IMR-90 (cell line): ENCODE measurements at regions not wholly inside any gene's neighbourhood (a gene's known extent, or its start where the extent isn't known, plus 50 kb on each side); places are given as distances from the start of the nearest gene placed in this dataset.

Source experiments
- ATAC-seq: fragments of 200-7000 bp; cut with Tn5 transposase; 2 replicates; pipeline ENCODE4 v1.9.1; 2020; ENCODE audit warnings: low read depth, mild to moderate bottlenecking, moderate library complexity
- BruUV-seq: library from RNA; stranded (reverse); fragments of 400-500 nt; replicated peaks from 2 replicates; lab custom pipeline; 2021; lab: Mats Ljungman, UMichigan
- CTCF ChIA-PET: fragments of 300-600 bp; formaldehyde crosslinking; extraction: SDS; loops from one replicate; lab custom pipeline; 2021; ENCODE audit warnings: antibody characterized with exemption; lab: Yijun Ruan, JAX
- POLR2A ChIA-PET: fragments of 300-600 bp; sonication (Branson Sonifier 250); formaldehyde crosslinking; loops from one replicate; lab custom pipeline; 2022; ENCODE audit warnings: antibody characterized with exemption; ENCODE audit not compliant: unreplicated experiment; lab: Charles Lee
- DNase-seq: peaks from one replicate; pipeline ENCODE4 v3.0.0; 2013
- H2AFZ ChIP-seq: replicated peaks from 2 replicates; pipeline ENCODE3; 2013; ENCODE audit warnings: low read length, mild to moderate bottlenecking; ENCODE audit not compliant: poor library complexity
- H2AK5ac ChIP-seq: 2 replicates; pipeline ENCODE4 v1.6.1; 2013; ENCODE audit warnings: low read depth, low read length, inconsistent platforms
- H2AK9ac ChIP-seq: replicated peaks from 2 replicates; pipeline ENCODE3; 2013; ENCODE audit warnings: mild to moderate bottlenecking, low read depth, low read length, moderate library complexity; ENCODE audit not compliant: poor library complexity
- H2BK120ac ChIP-seq: 2 replicates; pipeline ENCODE4 v1.6.1; 2013; ENCODE audit warnings: low read depth, low read length, inconsistent platforms
- H2BK15ac ChIP-seq: 3 replicates; pipeline ENCODE4 v1.6.1; 2013; ENCODE audit warnings: low read depth, low read length, inconsistent platforms
- H2BK20ac ChIP-seq: 2 replicates; pipeline ENCODE4 v1.6.1; 2013; ENCODE audit warnings: low read depth, mild to moderate bottlenecking, inconsistent platforms, low read length, moderate library complexity
- H2BK5ac ChIP-seq: 2 replicates; pipeline ENCODE4 v1.6.1; 2013; ENCODE audit warnings: mild to moderate bottlenecking, low read depth, low read length, inconsistent platforms; ENCODE audit not compliant: poor library complexity, severe bottlenecking
- H3K14ac ChIP-seq: replicated peaks from 2 replicates; pipeline ENCODE4 v1.6.1; 2013; ENCODE audit warnings: low read depth, low read length, inconsistent platforms
- H3K18ac ChIP-seq: 2 replicates; pipeline ENCODE4 v1.6.1; 2013; ENCODE audit warnings: low read depth, low read length, control low read depth
- H3K23ac ChIP-seq: 2 replicates; pipeline ENCODE4 v1.6.1; 2013; ENCODE audit warnings: low read depth, low read length, inconsistent platforms
- H3K27ac ChIP-seq: 2 replicates; pipeline ENCODE4 v1.5.1; 2013; ENCODE audit warnings: mild to moderate bottlenecking, control low read depth, low read length; ENCODE audit not compliant: insufficient read depth
- H3K27me3 ChIP-seq: 2 replicates; pipeline ENCODE4 v1.6.1; 2013; ENCODE audit warnings: low read length; ENCODE audit not compliant: control insufficient read depth, insufficient read depth
- H3K36me3 ChIP-seq: 2 replicates; pipeline ENCODE4 v1.6.1; 2013; ENCODE audit warnings: low read length, mixed read lengths; ENCODE audit not compliant: control insufficient read depth, insufficient read depth
- H3K4ac ChIP-seq: 2 replicates; pipeline ENCODE4 v1.6.1; 2013; ENCODE audit warnings: low read depth, low read length, inconsistent platforms
- H3K4me1 ChIP-seq: 2 replicates; pipeline ENCODE4 v1.6.1; 2013; ENCODE audit warnings: low read length, mixed read lengths; ENCODE audit not compliant: control insufficient read depth, insufficient read depth
- H3K4me2 ChIP-seq: 2 replicates; pipeline ENCODE4 v1.6.1; 2013; ENCODE audit warnings: low read depth, mild to moderate bottlenecking, control low read depth, low read length, moderate library complexity
- H3K4me3 ChIP-seq: 2 replicates; pipeline ENCODE4 v1.5.1; 2013; ENCODE audit warnings: low read depth, mild to moderate bottlenecking, control low read depth, low read length, moderate library complexity; ENCODE audit not compliant: insufficient read depth
- H3K56ac ChIP-seq: 2 replicates; pipeline ENCODE4 v1.6.1; 2013; ENCODE audit warnings: low read length, inconsistent platforms; ENCODE audit not compliant: insufficient read depth; ENCODE audit errors: extremely low read depth
- H3K79me1 ChIP-seq, 2 experiments: 2 replicates each; pipeline ENCODE4 v1.6.1; 2013; ENCODE audit warnings: low read length in 2 of 2, inconsistent platforms in 1 of 2, low read depth in 1 of 2
- H3K9ac ChIP-seq: 2 replicates; pipeline ENCODE4 v1.6.1; 2013; ENCODE audit warnings: low read depth, low read length, control low read depth
- H3K9me1 ChIP-seq: 2 replicates; pipeline ENCODE4 v1.6.1; 2013; ENCODE audit warnings: low read length, inconsistent platforms; ENCODE audit not compliant: insufficient read depth
- H3K9me3 ChIP-seq: 2 replicates; pipeline ENCODE4 v1.6.1; 2013; ENCODE audit warnings: low read length; ENCODE audit not compliant: control insufficient read depth, insufficient read depth
- H4K20me1 ChIP-seq: 2 replicates; pipeline ENCODE4 v1.6.1; 2013; ENCODE audit warnings: low read length, inconsistent platforms; ENCODE audit not compliant: insufficient read depth
- H4K5ac ChIP-seq: 2 replicates; pipeline ENCODE4 v1.6.1; 2013; ENCODE audit warnings: mild to moderate bottlenecking, low read depth, low read length, control low read depth
- H4K8ac ChIP-seq, 2 experiments: 2 replicates each; pipeline ENCODE4 v1.6.1; 2013; ENCODE audit warnings: low read depth in 2 of 2, low read length in 2 of 2, control low read depth in 1 of 2, inconsistent platforms in 1 of 2
- H4K91ac ChIP-seq: 2 replicates; pipeline ENCODE4 v1.6.1; 2013; ENCODE audit warnings: low read depth, low read length, inconsistent platforms; ENCODE audit not compliant: insufficient read depth
- CEBPB ChIP-seq: IDR thresholded peaks from 2 replicates; pipeline ENCODE4 v1.6.1; 2012; ENCODE audit warnings: low read depth, low read length, improper control_type of control experiment
- CTCF ChIP-seq: conservative IDR thresholded peaks from 2 replicates; pipeline ENCODE4 v1.5.1; 2012; ENCODE audit warnings: mild to moderate bottlenecking, low read depth, low read length, improper control_type of control experiment
- ELK1 ChIP-seq: fragments of 150-350 bp; IDR thresholded peaks from 2 replicates; pipeline ENCODE4 v1.6.1; 2016; ENCODE audit warnings: low read depth, mild to moderate bottlenecking, low read length, moderate library complexity, borderline replicate concordance
- FOS ChIP-seq: fragments of 150-350 bp; IDR thresholded peaks from 2 replicates; pipeline ENCODE4 v1.6.1; 2016; ENCODE audit warnings: low read depth, low read length
- MAFK ChIP-seq: IDR thresholded peaks from 2 replicates; pipeline ENCODE4 v1.6.1; 2012; ENCODE audit warnings: low read depth, low read length, improper control_type of control experiment
- MAZ ChIP-seq: IDR thresholded peaks from 2 replicates; pipeline ENCODE4 v1.6.1; 2012; ENCODE audit warnings: low read depth, mild to moderate bottlenecking, low read length, improper control_type of control experiment, moderate library complexity, borderline replicate concordance
- MXI1 ChIP-seq: IDR thresholded peaks from 2 replicates; pipeline ENCODE4 v1.6.1; 2012; ENCODE audit warnings: low read depth, mild to moderate bottlenecking, low read length, moderate library complexity, borderline replicate concordance
- POLR2A ChIP-seq: IDR thresholded peaks from 2 replicates; pipeline ENCODE4 v1.6.1; 2012; ENCODE audit warnings: mild to moderate bottlenecking, low read depth, low read length
- RAD21 ChIP-seq: IDR thresholded peaks from 2 replicates; pipeline ENCODE4 v1.6.1; 2012; ENCODE audit warnings: low read length, improper control_type of control experiment
- RCOR1 ChIP-seq: IDR thresholded peaks from 2 replicates; pipeline ENCODE4 v1.6.1; 2012; ENCODE audit warnings: mild to moderate bottlenecking, low read length, improper control_type of control experiment; ENCODE audit not compliant: insufficient replicate concordance
- RFX5 ChIP-seq: IDR thresholded peaks from 2 replicates; pipeline ENCODE4 v1.8.0; 2012; ENCODE audit warnings: low read depth, mild to moderate bottlenecking, low read length, moderate library complexity
- WGBS, 2 experiments: methylation state at CpG; one replicate each; pipeline versions ENCODE4 v1.1.5 to v1.1.7; 2013; ENCODE audit warnings: missing lambda C conversion rate in 2 of 2; ENCODE audit not compliant: insufficient read length in 1 of 2; ENCODE audit errors: extremely low coverage in 2 of 2; 5-methylcytosine and 5-hydroxymethylcytosine counted together
- dilution Hi-C: fragments of 300-500 bp; cut with HindIII; formaldehyde crosslinking; loops from one replicate; pipeline ENCODE4 v1.14.3; 2018; ENCODE audit warnings: low sequenced_read_pairs; ENCODE audit not compliant: unreplicated experiment
- in situ Hi-C: fragments of 300-500 bp; cut with MboI; formaldehyde crosslinking; loops from 3 replicates; pipeline ENCODE4 v1.14.3; 2019; ENCODE audit warnings: low sequenced_read_pairs, inconsistent platforms, mixed read lengths
- intact Hi-C: fragments of 100-400 bp; cut with micrococcal nuclease; formaldehyde crosslinking; loops from 2 replicates; pipeline ENCODE4 v1.10.0; 2022

- ATAC-seq, result no peak
- Histone ChIP-seq H3K56ac (no peak overlapping the region), H3K9me1 (no peaks in the 10 kb centered on the region), H2BK5ac (no peak overlapping the region), H2BK20ac (no peak overlapping the region), H3K14ac (no peak overlapping the region), H3K36me3 (no peaks in the 10 kb centered on the region), H2AFZ (no peak overlapping the region), H3K18ac (no peak overlapping the region), H3K23ac (no peak overlapping the region), H3K27ac (no peak overlapping the region), H3K4me1 (no peaks in the 10 kb centered on the region), H4K8ac (no peak overlapping the region), H2AK9ac (no peak overlapping the region), H4K5ac (no peak overlapping the region), H3K27me3 (peaks cover 3% of the 10 kb centered on the region), H4K91ac (no peak overlapping the region), H2AK5ac (no peak overlapping the region), H3K4me3 (no peak overlapping the region), H3K4ac (no peak overlapping the region), H3K79me1 (no peaks in the 10 kb centered on the region), H3K9ac (no peak overlapping the region), H2BK120ac (no peak overlapping the region), H3K4me2 (no peak overlapping the region), H4K20me1 (no peaks in the 10 kb centered on the region), H3K9me3 (no peaks in the 10 kb centered on the region), H2BK15ac (no peak overlapping the region)
- ChIA-PET CTCF (no interaction called here), POLR2A (no interaction called here)
- TF ChIP-seq MAFK (no peak), RCOR1 (no peak), RFX5 (no peak), POLR2A (no peak), CTCF (no peak), ELK1 (no peak), RAD21 (no peak), FOS (no peak), MXI1 (no peak), CEBPB (no peak), MAZ (no peak)
- in situ Hi-C loops, result no loop called here
- dilution Hi-C loops, result no loop called here
- WGBS, 2 experiments, result no CpG with 5 or more reads among the region's 7 CpGs
- DNase-seq, result no peak
- intact Hi-C loops, result no loop called here
- no TSS peak for BruUV-seq
Measured at GRCh38 chr1:29525941-29526340, 289.6 kb downstream of the PTPRU start.
